VCaP (cell line): ENCODE measurements at regions not wholly inside any gene's neighbourhood (a gene's known extent, or its start where the extent isn't known, plus 50 kb on each side); places are given as distances from the start of the nearest gene placed in this dataset.

Source experiments
- H3K27ac ChIP-seq: fragments of 450-650 bp; 2 replicates; pipeline ENCODE4 v1.5.1; 2017
- TF ChIP-seq, protein P1 (sequence below): fragments of 450-650 bp; conservative IDR thresholded peaks from 2 replicates; pipeline ENCODE4 v1.5.1; 2017; ENCODE audit warnings: mild to moderate bottlenecking, moderate library complexity

DNA sequence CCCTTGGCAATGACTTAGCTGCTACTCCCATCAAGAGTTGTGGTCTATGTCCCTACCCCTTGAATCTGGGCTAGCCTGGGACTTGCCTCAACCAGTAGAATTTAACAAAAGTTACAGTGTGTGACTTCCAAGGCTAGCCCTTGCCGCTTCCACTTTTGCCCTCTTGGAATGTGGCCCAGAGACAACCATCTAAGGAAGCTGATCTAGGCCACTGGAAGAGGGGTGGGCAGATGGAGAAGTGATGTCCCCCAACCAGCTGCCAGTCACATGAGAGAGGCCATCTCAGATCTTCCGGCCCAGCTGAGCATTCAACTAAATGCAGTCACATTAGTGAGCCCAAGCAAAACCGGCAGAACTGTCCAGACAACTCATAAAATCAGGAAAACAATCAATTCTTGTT, 115.1 kb downstream of the TOMM20 start:
- no peak overlapping the region for H3K27ac ChIP-seq
- TF ChIP-seq, protein P1, sequence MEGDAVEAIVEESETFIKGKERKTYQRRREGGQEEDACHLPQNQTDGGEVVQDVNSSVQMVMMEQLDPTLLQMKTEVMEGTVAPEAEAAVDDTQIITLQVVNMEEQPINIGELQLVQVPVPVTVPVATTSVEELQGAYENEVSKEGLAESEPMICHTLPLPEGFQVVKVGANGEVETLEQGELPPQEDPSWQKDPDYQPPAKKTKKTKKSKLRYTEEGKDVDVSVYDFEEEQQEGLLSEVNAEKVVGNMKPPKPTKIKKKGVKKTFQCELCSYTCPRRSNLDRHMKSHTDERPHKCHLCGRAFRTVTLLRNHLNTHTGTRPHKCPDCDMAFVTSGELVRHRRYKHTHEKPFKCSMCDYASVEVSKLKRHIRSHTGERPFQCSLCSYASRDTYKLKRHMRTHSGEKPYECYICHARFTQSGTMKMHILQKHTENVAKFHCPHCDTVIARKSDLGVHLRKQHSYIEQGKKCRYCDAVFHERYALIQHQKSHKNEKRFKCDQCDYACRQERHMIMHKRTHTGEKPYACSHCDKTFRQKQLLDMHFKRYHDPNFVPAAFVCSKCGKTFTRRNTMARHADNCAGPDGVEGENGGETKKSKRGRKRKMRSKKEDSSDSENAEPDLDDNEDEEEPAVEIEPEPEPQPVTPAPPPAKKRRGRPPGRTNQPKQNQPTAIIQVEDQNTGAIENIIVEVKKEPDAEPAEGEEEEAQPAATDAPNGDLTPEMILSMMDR: no peak

DNA sequence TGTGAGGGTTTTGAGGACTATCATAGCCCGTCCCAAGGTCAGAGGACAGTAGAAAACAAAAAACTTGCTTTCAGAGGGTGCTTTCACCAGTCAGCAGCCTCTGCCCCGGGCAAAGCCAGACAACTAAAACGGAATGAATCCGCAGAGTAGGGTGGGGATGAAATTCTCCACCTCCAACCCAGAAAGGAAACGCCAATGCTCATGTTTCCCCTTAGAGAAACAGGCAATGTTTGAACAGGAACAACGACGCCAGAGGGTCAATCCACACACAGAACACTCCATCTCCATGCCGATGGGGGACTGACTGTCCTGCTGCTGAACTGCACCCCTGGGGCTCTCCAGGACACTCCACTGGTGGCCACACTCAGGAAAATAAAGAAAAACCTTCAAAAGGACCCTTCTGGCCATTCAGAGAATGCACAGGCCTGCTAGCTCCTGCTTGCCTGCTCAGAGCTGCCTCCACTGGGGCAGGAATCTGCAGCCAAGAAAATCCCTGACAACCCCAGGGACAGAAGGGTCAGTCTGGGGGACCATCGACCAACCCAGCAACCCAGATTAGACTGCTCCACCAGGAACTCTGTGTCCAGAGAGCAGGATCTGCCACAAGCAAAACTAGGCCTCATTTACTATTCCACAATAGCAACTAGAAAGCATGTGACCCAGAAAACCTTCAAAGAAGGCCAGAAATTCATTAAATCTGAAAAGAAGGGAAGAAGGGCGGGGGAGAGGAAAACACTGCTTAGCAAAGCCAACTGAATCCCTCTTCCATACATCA, 116.0 kb downstream of the TOMM20 start:
- TF ChIP-seq, protein P1: no peak
- no peak overlapping the region for H3K27ac ChIP-seq

DNA sequence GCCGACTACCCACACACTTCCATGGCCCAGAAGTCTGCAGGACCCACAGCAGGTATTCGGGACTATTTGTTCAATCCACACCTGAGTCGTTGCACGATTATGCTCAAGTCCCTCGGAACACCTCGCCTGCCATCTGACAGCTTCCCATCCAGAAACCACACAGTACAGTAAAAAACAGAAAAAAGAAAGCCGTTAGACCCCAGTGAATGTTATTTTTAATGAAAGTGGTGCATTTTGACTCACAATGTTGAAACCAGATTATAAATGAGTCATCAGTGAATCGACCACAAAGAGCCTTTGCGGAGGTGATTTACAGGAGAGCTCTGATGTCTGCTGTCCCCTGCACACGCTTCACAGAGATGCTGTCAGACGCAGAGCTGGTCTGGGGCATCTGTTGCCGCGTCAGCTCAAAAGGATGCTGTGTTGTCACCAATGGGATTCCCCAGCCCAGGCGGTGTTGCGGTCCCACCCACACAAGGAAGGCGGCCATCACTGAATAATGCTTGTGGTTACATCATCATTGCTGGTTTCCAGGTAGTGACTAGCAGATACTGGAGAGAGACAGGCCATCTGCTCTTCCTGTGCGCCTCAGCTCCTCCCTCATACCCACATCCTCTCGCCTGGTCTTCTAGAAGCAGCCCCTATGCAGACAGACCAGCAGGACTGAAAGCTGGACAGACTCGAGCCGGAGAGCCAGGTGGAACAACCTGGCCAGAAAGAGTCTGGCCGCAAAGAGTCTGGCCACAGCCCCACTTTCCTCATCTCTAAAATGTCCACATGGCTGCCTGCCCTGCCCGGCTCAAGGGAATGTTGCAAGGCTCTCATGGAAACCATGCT, 116.8 kb downstream of the TOMM20 start:
- no peak overlapping the region for H3K27ac ChIP-seq
- TF ChIP-seq, protein P1: no peak

DNA sequence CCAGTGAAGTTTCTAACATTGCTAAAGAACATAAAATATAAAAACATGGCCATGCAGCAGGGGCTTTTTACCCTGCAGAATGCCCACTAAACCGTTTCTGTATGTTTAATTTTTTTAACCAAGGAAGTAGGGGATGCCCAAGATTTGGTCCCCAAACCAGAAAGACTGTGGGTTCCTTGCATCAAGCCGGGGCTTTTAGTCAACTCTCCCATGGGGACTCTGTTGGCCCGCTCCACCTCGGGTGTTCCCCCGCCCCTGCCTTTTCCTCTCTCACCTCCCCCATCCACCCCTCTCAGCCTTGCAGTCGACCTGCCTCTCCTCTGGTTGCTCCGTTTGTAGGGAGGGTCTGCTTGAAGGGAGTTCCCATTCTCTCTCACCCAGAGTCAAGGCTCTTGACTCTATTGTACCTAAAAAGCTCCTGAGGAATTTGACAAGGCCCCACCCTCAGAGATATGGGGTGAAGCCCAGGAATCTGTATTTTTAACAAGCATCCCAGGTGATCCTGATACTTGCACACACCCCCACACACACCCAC, 117.5 kb downstream of the TOMM20 start:
- TF ChIP-seq, protein P1: no peak
- H3K27ac ChIP-seq: no peak overlapping the region

DNA sequence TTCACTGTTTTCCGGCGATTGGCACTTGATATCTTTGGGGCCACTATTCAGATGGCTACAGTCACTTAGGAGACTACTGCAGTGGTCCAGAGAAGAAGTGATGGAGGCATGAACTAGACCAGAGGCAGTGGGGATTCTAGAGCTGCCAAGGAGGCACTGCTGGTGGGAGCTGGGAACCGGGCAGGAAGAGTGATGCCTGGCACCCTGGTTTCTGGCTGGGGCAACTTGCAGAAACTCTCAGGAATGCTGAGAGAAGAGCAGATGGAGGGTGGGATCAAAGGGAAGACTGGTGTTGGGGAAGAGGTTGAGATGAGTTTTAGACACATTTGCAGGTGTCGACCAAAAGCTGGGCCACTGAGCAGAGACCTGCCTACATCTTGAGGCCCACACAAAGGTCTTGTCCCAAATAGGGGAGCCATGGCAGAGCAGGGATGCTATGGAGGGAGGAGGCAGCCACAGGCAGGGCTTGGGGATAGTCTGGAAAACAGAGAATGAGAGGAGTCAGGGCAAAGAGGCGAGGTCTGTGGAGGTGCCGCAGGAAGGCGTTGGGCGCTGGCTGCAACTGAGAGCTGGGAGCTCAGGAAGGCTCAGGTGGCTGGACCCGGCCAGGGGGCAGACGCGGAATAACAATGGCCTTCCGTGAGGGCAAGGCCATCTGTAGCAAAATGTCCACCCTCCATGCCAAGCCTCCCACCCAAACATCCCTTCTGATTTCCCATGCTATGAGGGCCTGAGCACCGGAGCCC, 118.9 kb downstream of the TOMM20 start:
- no peak overlapping the region for H3K27ac ChIP-seq
- TF ChIP-seq, protein P1: no peak

DNA sequence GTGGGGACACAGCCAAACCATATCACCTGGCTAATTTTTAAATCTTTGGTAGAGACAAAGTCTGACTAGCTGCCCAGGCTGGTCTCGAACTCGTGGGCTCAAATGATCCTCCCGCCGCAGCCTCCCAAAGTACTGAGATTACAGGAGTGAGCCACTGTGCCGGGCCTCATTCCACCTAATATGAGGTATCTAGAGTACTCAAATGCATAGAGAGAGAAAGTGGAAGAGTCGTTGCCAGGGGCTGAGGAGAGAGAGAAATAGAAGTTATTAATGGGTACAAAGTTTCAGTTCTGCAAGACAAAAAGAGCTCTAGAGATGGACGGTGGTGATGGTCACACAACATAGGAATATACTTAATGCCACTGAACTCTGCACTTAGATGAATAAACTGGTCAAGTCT, 119.6 kb downstream of the TOMM20 start:
- H3K27ac ChIP-seq: no peak overlapping the region

More for the DNA sequence above, 119.6 kb downstream of the TOMM20 start:
- TF ChIP-seq, protein P1: no peak
